ENCODE measurements at regions not wholly inside any gene's neighbourhood (a gene's known extent, or its start where the extent isn't known, plus 50 kb on each side); places are given as distances from the start of the nearest gene placed in this dataset.

DNA sequence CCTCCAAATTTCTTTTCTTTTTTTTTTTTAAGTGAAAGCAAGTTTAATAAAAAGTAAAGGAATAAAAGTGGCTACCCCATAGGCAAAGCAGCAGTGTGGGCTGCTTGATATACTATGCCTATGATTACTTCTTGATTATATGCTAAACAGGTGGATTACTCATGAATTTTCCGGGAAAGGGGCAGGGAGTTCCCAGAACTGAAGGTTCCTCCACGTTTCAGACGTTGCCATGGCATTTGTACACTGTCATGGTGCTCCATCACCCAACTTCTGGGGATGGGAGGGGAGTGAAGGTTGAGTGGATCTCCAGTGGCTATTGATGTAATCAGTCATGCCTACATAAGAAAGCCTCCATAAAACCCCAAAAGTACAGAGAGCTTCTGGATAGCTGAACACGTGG is 176.2 kb downstream of the CYP26B1 start:
- TF ChIP-seq, protein P1, sequence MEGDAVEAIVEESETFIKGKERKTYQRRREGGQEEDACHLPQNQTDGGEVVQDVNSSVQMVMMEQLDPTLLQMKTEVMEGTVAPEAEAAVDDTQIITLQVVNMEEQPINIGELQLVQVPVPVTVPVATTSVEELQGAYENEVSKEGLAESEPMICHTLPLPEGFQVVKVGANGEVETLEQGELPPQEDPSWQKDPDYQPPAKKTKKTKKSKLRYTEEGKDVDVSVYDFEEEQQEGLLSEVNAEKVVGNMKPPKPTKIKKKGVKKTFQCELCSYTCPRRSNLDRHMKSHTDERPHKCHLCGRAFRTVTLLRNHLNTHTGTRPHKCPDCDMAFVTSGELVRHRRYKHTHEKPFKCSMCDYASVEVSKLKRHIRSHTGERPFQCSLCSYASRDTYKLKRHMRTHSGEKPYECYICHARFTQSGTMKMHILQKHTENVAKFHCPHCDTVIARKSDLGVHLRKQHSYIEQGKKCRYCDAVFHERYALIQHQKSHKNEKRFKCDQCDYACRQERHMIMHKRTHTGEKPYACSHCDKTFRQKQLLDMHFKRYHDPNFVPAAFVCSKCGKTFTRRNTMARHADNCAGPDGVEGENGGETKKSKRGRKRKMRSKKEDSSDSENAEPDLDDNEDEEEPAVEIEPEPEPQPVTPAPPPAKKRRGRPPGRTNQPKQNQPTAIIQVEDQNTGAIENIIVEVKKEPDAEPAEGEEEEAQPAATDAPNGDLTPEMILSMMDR (IDR thresholded peaks at IDR 0.05; ENCODE audit: low read depth, low read length): no peak
- no peak for TF ChIP-seq EZH2phosphoT487 (IDR thresholded peaks at IDR 0.05; ENCODE audit: low read depth)
